Colonic mucosa (tissue), 4 donors: ENCODE measurements at regions not wholly inside any gene's neighbourhood (a gene's known extent, or its start where the extent isn't known, plus 50 kb on each side); places are given as distances from the start of the nearest gene placed in this dataset.

Experiments
- DNase-seq: peaks from one replicate; pipeline ENCODE4 v3.0.0-alpha.2; 2020
- H3K27ac ChIP-seq: fragments of 200-600 bp; one replicate; pipeline ENCODE4 v1.8.0; 2021
- H3K27me3 ChIP-seq: fragments of 200-600 bp; one replicate; pipeline ENCODE4 v1.8.0; 2021
- H3K36me3 ChIP-seq: fragments of 200-600 bp; one replicate; pipeline ENCODE4 v1.8.0; 2021
- H3K4me1 ChIP-seq: fragments of 200-600 bp; one replicate; pipeline ENCODE4 v1.8.0; 2021; ENCODE audit warnings: mild to moderate bottlenecking
- H3K4me3 ChIP-seq: fragments of 200-600 bp; one replicate; pipeline ENCODE4 v1.8.0; 2021
- H3K9ac ChIP-seq, 2 donors: one replicate each; pipeline ENCODE4 v1.7.0; 2013; ENCODE audit warnings: control low read depth in 2 of 2, low read depth in 2 of 2, low read length in 2 of 2
- H3K9me3 ChIP-seq: fragments of 200-600 bp; one replicate; pipeline ENCODE4 v1.8.0; 2021
- intact Hi-C: fragments of 100-400 bp; cut with DNase I; formaldehyde crosslinking; loops from one replicate; pipeline ENCODE4 v1.14.1; 2022
- TF ChIP-seq, protein P1 (sequence below): fragments of 200-600 bp; IDR thresholded peaks from one replicate; pipeline ENCODE4 v1.8.0; 2022; ENCODE audit warnings: antibody characterized with exemption, mild to moderate bottlenecking
- donor health status: healthy.
- donor health status: DM: no; HTN: no; CAD: no.
- donor health status: DM: no; HTN: no; CAD: no.

DNA sequence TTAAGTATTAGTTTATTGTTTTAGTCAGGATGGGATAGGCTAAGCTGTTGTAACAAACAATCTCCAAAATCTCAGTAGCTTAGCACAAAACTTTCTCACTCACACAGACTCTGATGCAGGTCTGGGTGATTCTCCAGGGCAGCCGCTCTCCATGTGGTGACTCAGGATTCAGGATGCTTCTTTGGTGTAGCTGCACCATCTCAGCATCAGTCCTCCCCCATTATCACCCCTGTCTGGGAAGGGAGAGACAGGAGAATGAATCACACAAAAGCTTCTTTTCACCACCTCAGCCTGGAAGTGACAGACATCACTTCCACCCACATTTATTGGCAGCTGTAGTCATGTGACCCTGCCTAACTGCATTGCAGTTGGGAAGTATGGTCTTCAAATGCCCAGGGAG lies 142.3 kb downstream of the DICER1 start:
- H3K4me1 ChIP-seq, result no peaks in the 10 kb centered on the region
- no peaks in the 10 kb centered on the region for H3K9me3 ChIP-seq
- H3K36me3 ChIP-seq, result no peaks in the 10 kb centered on the region
- intact Hi-C loops, result no loop called here
- no peak overlapping the region for H3K27ac ChIP-seq
- H3K4me3 ChIP-seq, result no peak overlapping the region
- H3K27me3 ChIP-seq, result no peaks in the 10 kb centered on the region
- no peak overlapping the region for H3K9ac ChIP-seq
- TF ChIP-seq, protein P1, sequence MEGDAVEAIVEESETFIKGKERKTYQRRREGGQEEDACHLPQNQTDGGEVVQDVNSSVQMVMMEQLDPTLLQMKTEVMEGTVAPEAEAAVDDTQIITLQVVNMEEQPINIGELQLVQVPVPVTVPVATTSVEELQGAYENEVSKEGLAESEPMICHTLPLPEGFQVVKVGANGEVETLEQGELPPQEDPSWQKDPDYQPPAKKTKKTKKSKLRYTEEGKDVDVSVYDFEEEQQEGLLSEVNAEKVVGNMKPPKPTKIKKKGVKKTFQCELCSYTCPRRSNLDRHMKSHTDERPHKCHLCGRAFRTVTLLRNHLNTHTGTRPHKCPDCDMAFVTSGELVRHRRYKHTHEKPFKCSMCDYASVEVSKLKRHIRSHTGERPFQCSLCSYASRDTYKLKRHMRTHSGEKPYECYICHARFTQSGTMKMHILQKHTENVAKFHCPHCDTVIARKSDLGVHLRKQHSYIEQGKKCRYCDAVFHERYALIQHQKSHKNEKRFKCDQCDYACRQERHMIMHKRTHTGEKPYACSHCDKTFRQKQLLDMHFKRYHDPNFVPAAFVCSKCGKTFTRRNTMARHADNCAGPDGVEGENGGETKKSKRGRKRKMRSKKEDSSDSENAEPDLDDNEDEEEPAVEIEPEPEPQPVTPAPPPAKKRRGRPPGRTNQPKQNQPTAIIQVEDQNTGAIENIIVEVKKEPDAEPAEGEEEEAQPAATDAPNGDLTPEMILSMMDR, result no peak
- no peak for DNase-seq

DNA sequence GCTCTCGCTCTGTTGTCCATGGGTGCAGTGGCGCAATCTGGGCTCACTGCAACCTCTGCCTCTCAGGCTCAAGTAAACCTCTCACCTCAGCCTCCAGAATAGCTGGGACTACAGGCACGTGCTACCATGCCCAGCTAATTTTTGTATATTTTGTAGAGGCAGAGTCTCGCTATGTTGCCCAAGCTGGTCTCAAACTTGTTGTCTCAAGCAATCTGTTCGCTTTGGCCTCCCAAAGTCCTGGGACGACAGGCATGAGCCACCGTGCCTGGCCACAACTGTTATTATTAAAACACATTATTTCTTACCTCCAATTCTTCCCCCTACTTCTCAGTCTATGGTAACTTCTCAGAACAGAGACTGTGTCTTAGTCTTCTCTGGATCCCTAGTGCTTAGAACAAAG lies 143.3 kb downstream of the DICER1 start:
- Histone ChIP-seq H3K9ac (no peak overlapping the region), H3K27me3 (no peaks in the 10 kb centered on the region), H3K4me1 (no peaks in the 10 kb centered on the region), H3K9me3 (no peaks in the 10 kb centered on the region), H3K36me3 (no peaks in the 10 kb centered on the region), H3K4me3 (no peak overlapping the region), H3K27ac (no peak overlapping the region)
- DNase-seq, result no peak
- TF ChIP-seq, protein P1, result no peak
- intact Hi-C loops, result no loop called here

DNA sequence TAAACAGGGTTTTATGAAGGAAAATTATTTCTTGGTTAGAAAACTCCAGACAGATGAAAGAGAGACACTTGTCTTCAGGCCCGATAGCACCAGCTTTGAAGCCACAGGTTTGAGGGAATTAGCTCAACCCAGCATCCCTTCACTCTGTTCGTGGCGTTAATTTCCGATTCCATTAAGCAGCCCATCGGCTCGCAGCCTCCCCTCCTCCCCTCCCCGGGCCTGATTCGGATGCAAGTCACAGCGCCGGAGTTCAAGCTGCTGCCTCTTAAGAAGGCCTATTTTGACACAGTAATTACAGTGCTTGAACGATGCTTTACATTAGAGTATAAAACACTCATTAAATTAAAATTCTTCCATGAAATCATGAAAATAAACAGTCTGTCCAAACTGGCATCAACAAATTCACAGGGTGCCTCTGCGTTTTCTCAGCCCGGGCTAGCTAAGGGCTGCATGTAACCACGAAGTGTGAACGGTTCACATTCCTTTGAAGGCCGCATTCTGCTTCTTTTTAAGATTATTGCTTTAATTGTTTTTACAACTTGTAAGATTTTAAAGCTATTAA lies 145.8 kb downstream of the DICER1 start:
- TF ChIP-seq, protein P1, result no peak
- intact Hi-C loops, result no loop called here
- H3K4me3 ChIP-seq, result no peak overlapping the region

DNA sequence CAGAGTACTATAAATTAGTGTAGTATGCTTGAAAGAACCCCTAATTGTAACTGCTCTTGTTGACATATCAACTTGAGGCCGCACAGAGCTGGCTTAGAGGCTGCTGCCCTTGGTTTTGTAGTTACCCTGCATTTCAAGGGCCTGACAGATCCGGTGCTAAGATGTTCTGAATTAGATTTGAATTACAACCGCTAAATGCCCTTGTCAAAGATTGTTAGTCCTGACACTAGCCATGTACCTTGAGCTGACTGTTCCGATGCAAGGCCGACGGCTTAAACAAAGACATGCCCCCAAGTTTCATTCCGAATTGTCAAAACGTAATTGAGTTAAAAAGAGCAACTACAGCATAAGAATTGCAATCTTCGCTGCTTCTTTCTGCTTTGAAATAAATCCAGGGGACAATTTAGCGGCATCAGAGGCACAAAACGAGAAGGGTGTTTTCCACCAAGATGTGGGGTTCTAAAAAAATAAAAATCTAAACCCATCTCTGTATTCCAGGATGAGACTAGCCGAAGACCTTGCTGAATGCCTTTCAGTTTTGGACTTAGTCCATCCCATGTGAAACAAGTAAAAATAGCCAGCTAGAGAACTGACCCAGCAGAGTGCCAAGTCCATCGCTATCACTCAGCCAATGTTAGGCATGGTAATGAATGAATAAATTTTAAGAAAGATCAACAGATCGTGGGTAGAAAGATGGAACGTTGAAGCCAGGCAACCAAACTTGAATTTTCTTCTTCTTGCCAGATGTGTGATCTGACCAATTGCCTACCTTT lies 148.7 kb downstream of the DICER1 start:
- Histone ChIP-seq H3K4me3 (no peak overlapping the region), H3K9me3 (no peaks in the 10 kb centered on the region), H3K36me3 (no peaks in the 10 kb centered on the region), H3K4me1 (no peaks in the 10 kb centered on the region), H3K27ac (no peak overlapping the region), H3K9ac (no peak overlapping the region), H3K27me3 (no peaks in the 10 kb centered on the region)
- no peak for DNase-seq
- TF ChIP-seq, protein P1, result no peak
- intact Hi-C loops, result no loop called here

More for the DNA sequence above, 145.8 kb downstream of the DICER1 start:
- H3K27ac ChIP-seq, result no peak overlapping the region
- no peaks in the 10 kb centered on the region for H3K4me1 ChIP-seq
- no peak for DNase-seq
- no peaks in the 10 kb centered on the region for H3K36me3 ChIP-seq
- H3K9me3 ChIP-seq, result no peaks in the 10 kb centered on the region
- H3K27me3 ChIP-seq, result no peaks in the 10 kb centered on the region
- no peak overlapping the region for H3K9ac ChIP-seq

DNA sequence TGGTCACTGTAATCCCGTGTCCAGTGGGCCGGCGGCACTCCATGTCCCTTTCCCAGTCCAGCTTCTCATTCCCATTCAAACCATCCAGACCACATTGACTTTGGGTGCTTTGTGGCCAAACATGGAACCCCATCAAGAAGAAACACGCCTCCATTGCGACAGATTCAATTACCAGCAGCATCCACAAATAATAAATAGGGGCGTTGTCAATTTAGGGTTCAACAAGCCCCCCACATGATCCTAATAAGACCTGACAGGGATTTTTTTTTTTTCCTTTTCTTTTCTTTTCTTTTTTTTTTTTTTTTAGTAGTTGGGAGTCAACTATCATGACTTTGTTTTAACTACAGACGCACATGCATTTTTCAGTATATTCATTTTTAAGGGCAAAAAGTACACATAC lies 149.4 kb downstream of the DICER1 start:
- TF ChIP-seq, protein P1, result no peak
- no peaks in the 10 kb centered on the region for H3K9me3 ChIP-seq
- H3K9ac ChIP-seq, result no peak overlapping the region
- intact Hi-C loops, result no loop called here
- DNase-seq, result no peak
- no peaks in the 10 kb centered on the region for H3K36me3 ChIP-seq
- H3K27me3 ChIP-seq, result no peaks in the 10 kb centered on the region
- H3K27ac ChIP-seq, result no peak overlapping the region
- H3K4me3 ChIP-seq, result no peak overlapping the region
- H3K4me1 ChIP-seq, result no peaks in the 10 kb centered on the region
